Astrocyte (in vitro differentiated cells and primary cell): ENCODE measurements at regions not wholly inside any gene's neighbourhood (a gene's known extent, or its start where the extent isn't known, plus 50 kb on each side); places are given as distances from the start of the nearest gene placed in this dataset.

Experiments
- DNase-seq: peaks from one replicate; pipeline ENCODE4 v3.0.0-alpha.2; 2010; ENCODE audit warnings: low read depth
- FAIRE-seq: peaks from 2 replicates; lab custom pipeline; 2011; peaks lifted over from hg19 to GRCh38; lab: Jason Lieb, UNC
- H2AFZ ChIP-seq: 2 replicates; pipeline ENCODE4 v1.6.0; 2012; ENCODE audit warnings: low read depth, low read length, inconsistent platforms
- H3K27ac ChIP-seq: 2 replicates; pipeline ENCODE4 v1.5.1; 2011; ENCODE audit warnings: low read depth, low read length, inconsistent platforms
- H3K27me3 ChIP-seq: 2 replicates; pipeline ENCODE4 v1.6.0; 2011; ENCODE audit warnings: low read length, inconsistent platforms; ENCODE audit not compliant: insufficient read depth
- H3K36me3 ChIP-seq: 2 replicates; pipeline ENCODE4 v1.5.1; 2011; ENCODE audit warnings: low read length, inconsistent platforms; ENCODE audit not compliant: insufficient read depth
- H3K4me1 ChIP-seq: 2 replicates; pipeline ENCODE4 v1.5.1; 2011; ENCODE audit warnings: low read length, inconsistent platforms; ENCODE audit not compliant: insufficient read depth
- H3K4me2 ChIP-seq: 2 replicates; pipeline ENCODE4 v1.6.0; 2012; ENCODE audit warnings: low read length, inconsistent platforms
- H3K4me3 ChIP-seq: 2 replicates; pipeline ENCODE4 v1.5.1; 2011; ENCODE audit warnings: low read depth, mild to moderate bottlenecking, low read length, inconsistent platforms; ENCODE audit not compliant: insufficient read depth
- H3K79me2 ChIP-seq: 2 replicates; pipeline ENCODE4 v1.6.0; 2012; ENCODE audit warnings: mild to moderate bottlenecking, low read length, inconsistent platforms; ENCODE audit not compliant: insufficient read depth
- H3K9ac ChIP-seq: 2 replicates; pipeline ENCODE4 v1.6.0; 2012; ENCODE audit warnings: mild to moderate bottlenecking, low read length, inconsistent platforms
- H3K9me3 ChIP-seq: 2 replicates; pipeline ENCODE4 v1.5.1; 2012; ENCODE audit warnings: low read depth, mild to moderate bottlenecking, low read length, inconsistent platforms; ENCODE audit not compliant: insufficient read depth
- H4K20me1 ChIP-seq: 2 replicates; pipeline ENCODE4 v1.6.0; 2012; ENCODE audit warnings: low read length, inconsistent platforms; ENCODE audit not compliant: insufficient read depth
- H3K27ac Mint-ChIP-seq: one replicate; pipeline ENCODE4 v1.8.0; 2021; ENCODE audit warnings: mild to moderate bottlenecking, mixed read lengths; ENCODE audit not compliant: unreplicated experiment
- H3K27me3 Mint-ChIP-seq: one replicate; pipeline ENCODE4 v1.8.0; 2021; ENCODE audit warnings: low read depth, mixed read lengths; ENCODE audit not compliant: unreplicated experiment
- H3K36me3 Mint-ChIP-seq: one replicate; pipeline ENCODE4 v1.8.0; 2021; ENCODE audit warnings: low read depth, mixed read lengths; ENCODE audit not compliant: unreplicated experiment
- H3K4me1 Mint-ChIP-seq: one replicate; pipeline ENCODE4 v1.8.0; 2021; ENCODE audit warnings: low read depth, mixed read lengths; ENCODE audit not compliant: unreplicated experiment
- H3K4me3 Mint-ChIP-seq: one replicate; pipeline ENCODE4 v1.8.0; 2021; ENCODE audit warnings: mild to moderate bottlenecking, moderate library complexity, mixed read lengths; ENCODE audit not compliant: unreplicated experiment
- H3K9me3 Mint-ChIP-seq: one replicate; pipeline ENCODE4 v1.8.0; 2021; ENCODE audit warnings: mild to moderate bottlenecking, mixed read lengths; ENCODE audit not compliant: unreplicated experiment
- CTCF ChIP-seq: IDR thresholded peaks from 2 replicates; pipeline ENCODE4 v1.5.1; 2011; ENCODE audit warnings: low read depth, mild to moderate bottlenecking, inconsistent platforms, low read length, moderate library complexity; ENCODE audit not compliant: insufficient read depth
- EZH2 ChIP-seq: IDR thresholded peaks from 2 replicates; pipeline ENCODE4 v1.6.1; 2012; ENCODE audit warnings: mild to moderate bottlenecking, low read length, inconsistent platforms; ENCODE audit not compliant: insufficient read depth

GRCh38 chr1:73771396-73771795 is 426.6 kb downstream of the LRRIQ3 start:
- H3K36me3 ChIP-seq: no peaks in the 10 kb centered on the region
- TF ChIP-seq CTCF (no peak), EZH2 (no peak)
- no peak overlapping the region for H2AFZ ChIP-seq
- H3K4me1 ChIP-seq: no peaks in the 10 kb centered on the region
- no peak overlapping the region for H3K27ac ChIP-seq
- no peak overlapping the region for H3K4me3 ChIP-seq
- H4K20me1 ChIP-seq: no peaks in the 10 kb centered on the region
- Mint-ChIP-seq H3K9me3 (no peaks in the 10 kb centered on the region), H3K27ac (no peak overlapping the region), H3K4me3 (no peak overlapping the region), H3K4me1 (no peaks in the 10 kb centered on the region), H3K27me3 (no peaks in the 10 kb centered on the region), H3K36me3 (no peaks in the 10 kb centered on the region)
- no peak overlapping the region for H3K4me2 ChIP-seq
- no peak overlapping the region for H3K9ac ChIP-seq
- FAIRE-seq: no peak
- no peaks in the 10 kb centered on the region for H3K27me3 ChIP-seq
- DNase-seq: no peak
- H3K79me2 ChIP-seq: no peaks in the 10 kb centered on the region
- H3K9me3 ChIP-seq: peaks cover 2% of the 10 kb centered on the region

- Histone ChIP-seq H3K79me2 (no peaks in the 10 kb centered on the region), H4K20me1 (no peaks in the 10 kb centered on the region), H3K4me1 (no peaks in the 10 kb centered on the region), H2AFZ (no peak overlapping the region), H3K27me3 (no peaks in the 10 kb centered on the region), H3K27ac (no peak overlapping the region), H3K4me2 (no peak overlapping the region), H3K9ac (no peak overlapping the region), H3K36me3 (no peaks in the 10 kb centered on the region), H3K9me3 (peaks cover 2% of the 10 kb centered on the region), H3K4me3 (no peak overlapping the region)
- H3K4me1 Mint-ChIP-seq: no peaks in the 10 kb centered on the region
- H3K36me3 Mint-ChIP-seq: no peaks in the 10 kb centered on the region
- H3K9me3 Mint-ChIP-seq: no peaks in the 10 kb centered on the region
- H3K4me3 Mint-ChIP-seq: no peak overlapping the region
- no peak for FAIRE-seq
- DNase-seq: no peak
- H3K27ac Mint-ChIP-seq: no peak overlapping the region
- no peaks in the 10 kb centered on the region for H3K27me3 Mint-ChIP-seq
- no peak for TF ChIP-seq EZH2
- TF ChIP-seq CTCF: no peak
These were observed 427.7 kb downstream of the LRRIQ3 start for GRCh38 chr1:73770109-73770905.

- no peaks in the 10 kb centered on the region for H3K36me3 Mint-ChIP-seq
- Histone ChIP-seq H3K4me2 (no peak overlapping the region), H4K20me1 (no peaks in the 10 kb centered on the region), H3K79me2 (no peaks in the 10 kb centered on the region), H3K36me3 (no peaks in the 10 kb centered on the region), H3K27ac (no peak overlapping the region), H3K4me3 (no peak overlapping the region), H3K4me1 (no peaks in the 10 kb centered on the region), H3K9me3 (peaks cover 2% of the 10 kb centered on the region), H2AFZ (no peak overlapping the region), H3K9ac (no peak overlapping the region), H3K27me3 (no peaks in the 10 kb centered on the region)
- no peaks in the 10 kb centered on the region for H3K9me3 Mint-ChIP-seq
- FAIRE-seq (no peak), DNase-seq (no peak)
- no peak overlapping the region for H3K27ac Mint-ChIP-seq
- no peaks in the 10 kb centered on the region for H3K4me1 Mint-ChIP-seq
- H3K4me3 Mint-ChIP-seq: no peak overlapping the region
- TF ChIP-seq CTCF (no peak), EZH2 (no peak)
- no peaks in the 10 kb centered on the region for H3K27me3 Mint-ChIP-seq
These were observed 431.1 kb downstream of the LRRIQ3 start for GRCh38 chr1:73766786-73767348.
